Caco-2 (cell line): ENCODE measurements at regions not wholly inside any gene's neighbourhood (a gene's known extent, or its start where the extent isn't known, plus 50 kb on each side); places are given as distances from the start of the nearest gene placed in this dataset.

Experiments
- BruUV-seq: library from RNA; stranded (reverse); fragments of 400-500 nt; replicated peaks from 2 replicates; lab custom pipeline; 2021; lab: Mats Ljungman, UMichigan
- CTCF ChIA-PET: fragments of 300-600 bp; sonication (Branson Sonifier 250); formaldehyde crosslinking; loops from one replicate; lab custom pipeline; 2022; ENCODE audit warnings: antibody characterized with exemption; lab: Charles Lee
- POLR2A ChIA-PET: fragments of 300-600 bp; sonication (Branson Sonifier 250); formaldehyde crosslinking; loops from one replicate; lab custom pipeline; 2022; ENCODE audit warnings: antibody characterized with exemption; lab: Charles Lee
- DNase-seq, 2 experiments: peaks; one replicate each; pipeline versions ENCODE4 v3.0.0 to v3.0.0-alpha.2; 2020 to 2022
- H3K27me3 ChIP-seq: replicated peaks from 2 replicates; pipeline ENCODE4 v1.6.0; 2011; ENCODE audit warnings: low read length; ENCODE audit not compliant: control insufficient read depth, insufficient read depth
- H3K36me3 ChIP-seq: 2 replicates; pipeline ENCODE4 v1.5.1; 2011; ENCODE audit warnings: low read length; ENCODE audit not compliant: control insufficient read depth, insufficient read depth
- H3K4me1 ChIP-seq: fragments of 250-450 bp; sonication (Bioruptor Pico); 2 replicates; pipeline ENCODE4 v1.5.1; 2020; ENCODE audit warnings: mild to moderate bottlenecking
- H3K4me3 ChIP-seq: 2 replicates; pipeline ENCODE4 v1.5.1; 2011; ENCODE audit warnings: low read depth, mild to moderate bottlenecking, control low read depth, low read length
- H3K9me3 ChIP-seq: fragments of 250-450 bp; sonication (Bioruptor Pico); 2 replicates; pipeline ENCODE4 v1.5.1; 2020; ENCODE audit warnings: mild to moderate bottlenecking, moderate library complexity
- H3K27ac Mint-ChIP-seq: one replicate; pipeline ENCODE4 v1.8.0; 2022; ENCODE audit warnings: mixed read lengths; ENCODE audit not compliant: unreplicated experiment
- H3K27me3 Mint-ChIP-seq: one replicate; pipeline ENCODE4 v1.8.0; 2022; ENCODE audit warnings: mixed read lengths; ENCODE audit not compliant: insufficient read depth, unreplicated experiment
- H3K36me3 Mint-ChIP-seq: one replicate; pipeline ENCODE4 v1.8.0; 2022; ENCODE audit warnings: mild to moderate bottlenecking, mixed read lengths; ENCODE audit not compliant: insufficient read depth, unreplicated experiment
- H3K4me1 Mint-ChIP-seq: one replicate; pipeline ENCODE4 v1.8.0; 2022; ENCODE audit warnings: low read depth, mixed read lengths; ENCODE audit not compliant: unreplicated experiment
- H3K4me3 Mint-ChIP-seq: one replicate; pipeline ENCODE4 v1.8.0; 2022; ENCODE audit warnings: mild to moderate bottlenecking, moderate library complexity, mixed read lengths; ENCODE audit not compliant: unreplicated experiment
- H3K9me3 Mint-ChIP-seq: one replicate; pipeline ENCODE4 v1.8.0; 2022; ENCODE audit warnings: mixed read lengths; ENCODE audit not compliant: unreplicated experiment
- CTCF ChIP-seq, 2 experiments: fragments of 200-600 bp in 1 of 2; IDR thresholded peaks; 1 replicate in 1 of 2; 2 replicates in 1 of 2; pipeline versions ENCODE4 v1.5.1 to v1.8.0; 2011 to 2022; ENCODE audit warnings: antibody characterized with exemption in 1 of 2, control low read depth in 1 of 2, inconsistent platforms in 1 of 2, low read depth in 1 of 2, low read length in 1 of 2, mild to moderate bottlenecking in 1 of 2, moderate library complexity in 1 of 2; ENCODE audit not compliant: insufficient read depth in 1 of 2, severe bottlenecking in 1 of 2, unreplicated experiment in 1 of 2
- intact Hi-C: fragments of 100-400 bp; cut with micrococcal nuclease; formaldehyde crosslinking; loops from one replicate; pipeline ENCODE4 v1.10.0; 2022; ENCODE audit not compliant: unreplicated experiment

GRCh38 chr7:112556633-112557032, 75.8 kb downstream of the LSMEM1 start:
- intact Hi-C loops: loop anchor here (10.0 kb wide), 1 partner anchor 458 kb away; no protein-coding TSS in a partner anchor
- no peak for TF ChIP-seq CTCF (IDR thresholded peaks at IDR 0.05; ENCODE audit: insufficient read depth in 1 of 2, low read depth in 1 of 2, low read length in 1 of 2, severe bottlenecking in 1 of 2, unreplicated experiment in 1 of 2)
- Mint-ChIP-seq H3K27ac (no peak overlapping the region), H3K36me3 (no peaks in the 10 kb centered on the region), H3K27me3 (no peaks in the 10 kb centered on the region), H3K9me3 (peaks cover 8% of the 10 kb centered on the region), H3K4me3 (no peak overlapping the region), H3K4me1 (no peaks in the 10 kb centered on the region)
- Histone ChIP-seq H3K36me3 (no peaks in the 10 kb centered on the region), H3K4me1 (0 out of 2 replicates have a peak, but pooled peaks cover 3% of the 10 kb centered on the region), H3K27me3 (no peaks in the 10 kb centered on the region), H3K9me3 (peaks cover 5% of the 10 kb centered on the region; the same call in 1 of the 2 replicates), H3K4me3 (no peak overlapping the region)
- POLR2A ChIA-PET: no interaction called here
- DNase-seq: no peak
- CTCF ChIA-PET: no interaction called here
- no TSS peak for BruUV-seq

DNA sequence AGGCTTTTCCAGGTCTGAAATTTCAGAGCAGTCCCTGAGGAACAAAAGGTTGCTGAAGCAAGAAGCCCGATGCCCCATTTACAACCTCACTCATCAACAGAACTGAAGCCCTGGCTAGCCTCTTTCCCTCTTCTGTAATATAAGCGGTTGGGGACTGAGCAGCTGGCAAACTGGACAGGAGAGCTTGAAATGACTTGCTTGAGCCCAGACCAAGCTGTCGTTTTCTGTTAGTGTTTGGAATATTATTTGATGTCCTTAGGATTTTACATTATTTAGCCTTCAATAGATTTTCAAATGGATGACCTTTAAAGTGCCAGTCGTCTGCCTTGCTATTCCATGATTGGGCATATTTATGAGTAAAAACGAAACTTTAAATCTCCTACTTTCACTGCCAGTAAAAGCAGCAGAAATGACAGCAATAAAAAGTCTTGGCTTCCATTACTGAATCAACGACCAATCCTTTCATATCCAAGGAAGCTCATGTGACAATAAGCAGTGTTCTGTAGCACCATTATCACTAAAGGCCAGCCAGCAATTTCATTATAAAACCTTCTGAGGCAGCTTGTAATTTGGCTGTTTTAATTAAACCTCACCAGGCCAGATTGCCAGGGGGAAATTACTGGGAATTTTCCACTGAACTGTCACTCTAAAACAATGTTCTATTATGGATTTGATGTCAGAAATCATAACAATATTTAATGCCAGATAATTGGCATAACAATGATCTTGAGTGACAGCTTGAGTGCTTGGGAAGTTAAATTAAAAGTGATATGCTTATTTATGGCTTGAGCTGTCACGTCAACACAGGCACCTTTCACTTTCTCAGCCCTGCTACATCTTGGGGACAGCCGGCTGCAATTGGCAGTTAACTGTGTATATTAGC, 85.9 kb downstream of the LSMEM1 start:
- Mint-ChIP-seq H3K4me1 (no peaks in the 10 kb centered on the region), H3K36me3 (no peaks in the 10 kb centered on the region), H3K4me3 (no peak overlapping the region), H3K9me3 (peaks cover 3% of the 10 kb centered on the region), H3K27ac (no peak overlapping the region), H3K27me3 (no peaks in the 10 kb centered on the region)
- TF ChIP-seq CTCF (IDR thresholded peaks at IDR 0.05; ENCODE audit: insufficient read depth in 1 of 2, low read depth in 1 of 2, low read length in 1 of 2, severe bottlenecking in 1 of 2, unreplicated experiment in 1 of 2): no peak
- Histone ChIP-seq H3K4me1 (no peaks in the 10 kb centered on the region), H3K36me3 (no peaks in the 10 kb centered on the region), H3K27me3 (no peaks in the 10 kb centered on the region), H3K4me3 (no peak overlapping the region), H3K9me3 (no peaks in the 10 kb centered on the region)
- intact Hi-C loops: no loop called here
- BruUV-seq: no TSS peak
- no peak for DNase-seq
- ChIA-PET POLR2A (no interaction called here), CTCF (no interaction called here)

- H3K27me3 ChIP-seq: no peaks in the 10 kb centered on the region
- intact Hi-C loops: no loop called here
- Mint-ChIP-seq H3K27me3 (no peaks in the 10 kb centered on the region), H3K4me1 (no peaks in the 10 kb centered on the region), H3K4me3 (no peak overlapping the region), H3K9me3 (peaks cover 8% of the 10 kb centered on the region), H3K27ac (no peak overlapping the region), H3K36me3 (no peaks in the 10 kb centered on the region)
- ChIA-PET CTCF (no interaction called here), POLR2A (no interaction called here)
- DNase-seq: no peak
- no peaks in the 10 kb centered on the region for H3K4me1 ChIP-seq
- H3K36me3 ChIP-seq: no peaks in the 10 kb centered on the region
- no TSS peak for BruUV-seq
- H3K4me3 ChIP-seq: no peak overlapping the region
- TF ChIP-seq CTCF (IDR thresholded peaks at IDR 0.05; ENCODE audit: insufficient read depth in 1 of 2, low read depth in 1 of 2, low read length in 1 of 2, severe bottlenecking in 1 of 2, unreplicated experiment in 1 of 2): no peak
- H3K9me3 ChIP-seq: no peaks in the 10 kb centered on the region
These were observed 86.6 kb downstream of the LSMEM1 start for GRCh38 chr7:112567388-112567787.
